ENCODE measurements at regions not wholly inside any gene's neighbourhood (a gene's known extent, or its start where the extent isn't known, plus 50 kb on each side); places are given as distances from the start of the nearest gene placed in this dataset.

GRCh38 chr6:167552258-167552630 lies 227.4 kb downstream of the TTLL2 start:
- TF ChIP-seq CTCF (conservative IDR thresholded peaks at IDR 0.05) (no peak), EZH2 (IDR thresholded peaks at IDR 0.05; ENCODE audit: low read depth) (no peak)

Measured in PC-9 (cell line).